ENCODE measurements at regions not wholly inside any gene's neighbourhood (a gene's known extent, or its start where the extent isn't known, plus 50 kb on each side); places are given as distances from the start of the nearest gene placed in this dataset.

- Histone ChIP-seq H4K91ac (ENCODE audit: insufficient read length, low read depth, low read length) (no peak overlapping the region), H2BK5ac (ENCODE audit: insufficient read length, low read length) (no peak overlapping the region), H2AFZ (ENCODE audit: low read length) (no peak overlapping the region), H4K5ac (ENCODE audit: insufficient read length, low read depth, low read length) (no peak overlapping the region), H3K23me2 (ENCODE audit: insufficient read length, low read depth, low read length, poor library complexity, severe bottlenecking) (no peaks in the 10 kb centered on the region), H2AK5ac (ENCODE audit: insufficient read length, low read length) (no peak overlapping the region), H4K20me1 (ENCODE audit: control insufficient read depth, insufficient read depth, insufficient read length) (no peaks in the 10 kb centered on the region), H3K9ac (ENCODE audit: extremely low read depth, insufficient read length, low read length) (no peak overlapping the region), H3K14ac (ENCODE audit: insufficient read depth, low read length) (no peak overlapping the region), H2BK12ac (ENCODE audit: insufficient read length, low read depth, low read length) (no peak overlapping the region), H3K4me2 (ENCODE audit: insufficient read depth, insufficient read length, low read length) (no peak overlapping the region), H3K27me3 (ENCODE audit: insufficient read depth, low read length) (no peaks in the 10 kb centered on the region), H3K4me1 (ENCODE audit: insufficient read depth, low read length) (no peaks in the 10 kb centered on the region), H2BK15ac (ENCODE audit: low read depth, low read length) (no peak overlapping the region), H3K79me1 (ENCODE audit: insufficient read depth, low read depth, low read length, poor library complexity, severe bottlenecking) (no peaks in the 10 kb centered on the region), H3T11ph (ENCODE audit: low read length) (no peak overlapping the region), H2BK20ac (ENCODE audit: low read depth, low read length, poor library complexity, severe bottlenecking) (no peak overlapping the region), H3K79me2 (ENCODE audit: insufficient read depth, low read length) (no peaks in the 10 kb centered on the region), H3K9me3 (ENCODE audit: control insufficient read depth, low read depth, low read length) (no peaks in the 10 kb centered on the region), H3K56ac (ENCODE audit: insufficient read length, low read depth, low read length) (no peak overlapping the region), H4K8ac (replicated peaks; ENCODE audit: insufficient read length, low read depth, low read length) (no peak overlapping the region), H3K4ac (ENCODE audit: low read depth, low read length) (no peak overlapping the region), H3K27ac (ENCODE audit: insufficient read length, low read depth, low read length) (no peak overlapping the region), H2BK120ac (ENCODE audit: low read depth, low read length, poor library complexity, severe bottlenecking) (no peak overlapping the region), H3K18ac (ENCODE audit: insufficient read length, low read depth, low read length) (no peak overlapping the region), H3K23ac (ENCODE audit: insufficient read length, low read depth, low read length) (no peak overlapping the region)
- Mint-ChIP-seq H3K9me3 (no peaks in the 10 kb centered on the region), H3K4me1 (peaks cover 0 to 7% of the 10 kb centered on the region in 2 experiments; a peak in 2 of 4 replicates), H3K36me3 (ENCODE audit: insufficient read depth in 1 of 3, low read depth in 3 of 3) (no peaks in the 10 kb centered on the region), H3K27ac (no peak overlapping the region), H3K4me3 (no peak overlapping the region), H3K27me3 (ENCODE audit: low read depth) (no peaks in the 10 kb centered on the region; the same call in 1 of the 2 replicates)
- WGBS (ENCODE audit: extremely low coverage, insufficient read length, low lambda C conversion rate): no CpG with 5 or more reads among the region's 5 CpGs
- DNase-seq: no peak
- TF ChIP-seq CTCF (conservative IDR thresholded peaks at IDR 0.05): no peak
These were observed 61.4 kb downstream of the IL12A start for GRCh38 chr3:160049988-160050387.
